ENCODE measurements at regions not wholly inside any gene's neighbourhood (a gene's known extent, or its start where the extent isn't known, plus 50 kb on each side); places are given as distances from the start of the nearest gene placed in this dataset.

- TF ChIP-seq POLR2A (IDR thresholded peaks at IDR 0.05) (no peak), CTCF (IDR thresholded peaks at IDR 0.05) (no peak), POLR2AphosphoS5 (IDR thresholded peaks at IDR 0.05) (no peak), EP300 (IDR thresholded peaks at IDR 0.05) (no peak)
These were observed 82.0 kb upstream of the ATP1A1 start for GRCh38 chr1:116291024-116291423.
